GM21576 (cell line): ENCODE measurements at regions not wholly inside any gene's neighbourhood (a gene's known extent, or its start where the extent isn't known, plus 50 kb on each side); places are given as distances from the start of the nearest gene placed in this dataset.

ENCODE experiments used
- ATAC-seq: cut with Tn5 transposase; IDR thresholded peaks from one replicate; pipeline ENCODE4 v1.9.1; 2021; ENCODE audit warnings: mild to moderate bottlenecking, moderate library complexity; ENCODE audit not compliant: unreplicated experiment

GRCh38 chr3:34008836-34009809 lies 210.7 kb downstream of the PDCD6IP start:
- no peak for ATAC-seq

DNA sequence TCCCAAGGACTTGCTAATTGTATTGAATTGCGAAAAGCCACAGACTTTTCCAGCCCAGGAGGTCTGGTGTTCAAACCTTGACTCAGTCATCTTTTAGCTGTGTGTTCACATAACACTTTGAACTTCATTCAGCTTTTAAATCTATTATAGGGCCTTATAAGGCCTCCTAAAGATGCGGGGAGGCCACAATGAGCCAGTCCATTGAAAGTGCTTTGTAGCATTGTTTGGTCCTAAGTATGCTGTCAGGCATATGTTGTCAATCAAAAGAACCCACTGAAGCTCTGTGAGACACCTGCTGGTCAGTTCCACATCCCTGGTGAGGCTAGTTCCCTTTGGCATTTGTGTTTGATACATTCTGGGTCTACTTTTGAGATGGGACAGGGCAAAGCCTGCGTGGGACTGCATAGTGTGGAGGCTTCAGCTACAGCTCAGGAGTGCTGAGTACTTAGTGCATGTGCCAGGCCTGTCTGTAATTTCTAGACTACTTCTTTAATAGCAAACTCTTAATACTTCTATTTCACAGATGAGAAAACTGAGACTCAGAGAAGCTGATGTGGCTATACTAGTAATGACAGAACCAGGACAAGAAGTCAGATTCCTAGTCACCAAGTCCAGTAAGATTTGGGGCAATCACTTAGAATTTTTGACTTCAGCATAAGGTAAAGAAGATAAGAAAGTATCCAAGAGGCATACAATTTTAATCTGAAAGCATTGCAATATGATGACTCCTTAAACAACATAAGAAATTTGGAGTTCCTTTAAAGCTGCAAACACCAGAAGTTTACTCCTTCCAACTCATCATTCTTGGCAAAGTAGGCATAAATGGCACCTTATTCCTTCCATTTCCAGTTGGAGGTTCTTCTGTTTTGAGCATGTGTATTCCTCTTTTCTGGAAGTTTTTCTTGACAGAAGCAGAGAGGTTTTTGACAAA lies 213.0 kb downstream of the PDCD6IP start:
- ATAC-seq: no peak

- no peak for ATAC-seq
Measured at GRCh38 chr3:34012102-34012461, 213.7 kb downstream of the PDCD6IP start.

DNA sequence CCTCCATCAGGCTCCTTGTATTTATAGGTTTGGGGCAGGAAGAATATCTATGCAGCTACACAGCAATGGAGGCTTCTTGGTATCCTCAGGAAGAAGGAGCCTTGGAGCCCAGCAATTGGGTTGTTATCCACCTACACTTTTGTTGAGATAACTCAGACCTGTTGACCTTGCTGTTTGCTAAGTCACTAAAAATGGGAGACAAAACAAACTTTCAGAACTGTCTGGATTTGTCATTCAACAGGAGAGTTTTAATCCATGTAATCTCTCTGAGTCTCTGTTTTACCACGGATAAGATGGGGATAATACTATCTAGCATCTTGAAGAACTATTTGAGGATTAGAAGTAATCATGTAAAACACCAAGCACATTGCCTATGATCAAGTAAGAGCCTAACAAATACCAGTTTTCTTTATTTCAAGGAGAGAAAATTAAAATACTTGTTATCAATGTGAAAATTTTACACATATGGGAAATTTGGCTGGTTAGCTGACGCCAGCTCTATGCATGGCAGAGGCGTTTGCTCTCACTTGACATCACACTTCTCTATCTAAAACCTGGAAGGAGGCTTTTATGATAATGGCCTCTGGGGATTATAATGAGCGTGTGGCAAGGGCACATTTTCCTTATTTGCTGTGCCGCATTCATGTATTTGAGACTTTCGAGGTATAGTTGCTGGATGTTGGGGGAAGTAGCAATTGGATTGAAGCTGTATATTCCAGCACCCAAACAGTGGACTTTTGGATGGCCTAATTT lies 215.6 kb downstream of the PDCD6IP start:
- ATAC-seq: no peak

DNA sequence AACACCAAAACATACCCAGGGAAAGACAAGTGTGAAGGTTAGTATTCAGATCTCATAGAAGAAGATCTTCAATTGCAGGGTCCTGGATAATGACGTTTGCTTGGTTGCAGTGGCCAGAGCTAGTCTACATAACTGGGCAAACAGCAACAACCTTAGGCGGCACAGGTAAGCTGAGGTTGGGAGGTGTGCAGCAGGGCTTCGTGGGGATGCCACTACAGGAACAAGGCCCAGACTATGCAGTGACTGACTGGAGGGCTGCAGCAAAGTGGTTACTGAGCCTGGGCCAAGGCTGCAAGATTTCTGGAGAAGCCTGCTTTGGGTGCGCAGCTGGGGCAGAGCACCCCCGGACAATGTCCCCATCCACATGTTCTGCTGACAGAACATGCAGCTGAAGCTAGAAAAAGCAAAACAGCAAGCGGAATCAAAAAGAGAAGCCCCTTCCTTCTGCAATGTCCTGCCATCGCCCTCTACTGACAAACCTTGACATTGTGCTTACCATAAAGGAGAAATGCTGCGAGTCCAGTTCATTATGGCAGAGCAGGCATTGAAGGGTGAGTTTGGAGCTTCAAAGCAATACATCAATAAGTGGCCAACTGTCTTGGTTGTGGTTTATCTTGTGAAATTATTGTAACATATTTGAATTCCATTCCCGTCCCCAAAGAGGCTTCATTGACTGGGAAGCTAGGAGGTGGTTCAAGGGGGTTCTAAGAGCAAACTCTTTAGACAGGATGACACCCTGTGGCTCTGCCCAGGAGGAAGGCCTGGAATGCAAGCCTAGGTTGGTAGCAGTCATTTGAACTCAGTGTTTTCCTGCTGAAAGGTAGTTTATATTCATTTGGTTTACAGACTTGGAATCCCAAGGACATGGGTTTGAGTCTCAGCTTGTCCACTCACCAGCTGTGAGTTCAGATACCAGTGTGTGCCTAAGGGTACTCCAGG lies 217.0 kb downstream of the PDCD6IP start:
- no peak for ATAC-seq

DNA sequence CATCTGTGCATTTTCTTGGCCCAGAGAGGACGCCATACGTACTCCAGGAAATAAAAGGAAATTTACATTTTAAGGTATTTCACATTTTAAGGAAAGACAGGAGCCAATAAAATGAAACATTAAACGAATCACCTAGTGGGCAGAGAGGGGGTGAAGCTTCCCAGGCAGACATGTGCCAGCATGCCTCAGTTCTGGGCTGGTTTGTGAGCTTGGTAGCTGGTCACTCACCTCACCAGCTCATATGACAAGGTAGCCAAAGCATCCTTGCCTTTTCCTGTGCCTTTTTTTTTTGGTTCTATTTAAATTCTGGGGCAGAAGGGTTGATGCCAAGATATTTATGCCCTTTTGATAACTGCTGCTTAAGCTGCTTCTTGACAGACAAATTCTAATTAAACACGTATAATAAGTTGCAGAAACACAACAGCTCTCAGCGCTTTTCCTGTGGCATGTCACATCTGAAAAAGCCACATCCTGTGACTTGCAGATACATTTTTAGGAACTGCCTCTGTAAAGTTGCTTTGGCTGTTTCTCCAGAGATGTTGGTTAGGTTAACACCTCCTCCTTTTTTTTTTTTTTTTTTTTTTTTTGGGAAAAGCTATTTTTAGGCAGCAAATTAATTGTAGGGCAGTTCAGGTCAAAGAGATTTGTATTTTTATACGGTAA lies 218.6 kb downstream of the PDCD6IP start:
- peak; percentile 53 for ATAC-seq

DNA sequence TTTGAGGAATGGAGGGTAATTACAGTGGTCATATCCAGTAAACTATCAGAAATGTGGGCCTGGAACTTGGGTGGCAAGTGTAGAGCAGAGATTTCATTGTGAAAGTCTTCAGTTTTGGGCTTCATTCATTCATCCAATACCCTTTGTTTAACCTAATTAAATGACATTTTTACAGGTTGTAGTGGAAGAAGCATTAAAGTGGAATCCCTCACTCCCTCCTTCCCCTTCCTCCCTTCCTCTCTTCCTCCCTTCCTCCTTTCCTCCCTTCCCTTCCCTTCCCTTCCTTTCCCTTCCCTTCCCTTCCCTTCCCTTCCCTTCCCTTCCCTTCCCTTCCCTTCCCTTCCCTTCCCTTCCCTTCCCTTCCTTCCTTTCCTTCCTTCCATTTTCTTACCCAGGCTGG lies 219.3 kb downstream of the PDCD6IP start:
- ATAC-seq: no peak

DNA sequence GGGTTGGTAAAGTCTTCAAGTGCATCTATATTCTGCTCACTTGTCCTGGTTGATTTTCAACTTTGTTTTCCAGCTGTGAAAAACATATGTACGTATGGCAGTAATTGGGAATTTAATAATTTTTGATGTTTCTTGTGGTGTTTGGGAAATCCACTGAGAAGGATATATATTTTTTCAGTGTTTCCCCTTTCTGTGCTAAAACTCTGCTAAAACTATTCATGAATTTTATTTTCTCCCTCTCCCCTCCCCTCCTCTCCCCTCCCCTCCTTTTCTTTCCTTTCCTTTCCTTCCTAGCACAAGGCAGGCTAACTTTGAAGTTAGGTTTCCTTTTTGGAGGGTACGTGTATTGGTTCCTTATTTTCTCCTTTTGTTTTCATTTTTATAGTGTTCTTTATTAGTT lies 220.7 kb downstream of the PDCD6IP start:
- ATAC-seq: no peak

DNA sequence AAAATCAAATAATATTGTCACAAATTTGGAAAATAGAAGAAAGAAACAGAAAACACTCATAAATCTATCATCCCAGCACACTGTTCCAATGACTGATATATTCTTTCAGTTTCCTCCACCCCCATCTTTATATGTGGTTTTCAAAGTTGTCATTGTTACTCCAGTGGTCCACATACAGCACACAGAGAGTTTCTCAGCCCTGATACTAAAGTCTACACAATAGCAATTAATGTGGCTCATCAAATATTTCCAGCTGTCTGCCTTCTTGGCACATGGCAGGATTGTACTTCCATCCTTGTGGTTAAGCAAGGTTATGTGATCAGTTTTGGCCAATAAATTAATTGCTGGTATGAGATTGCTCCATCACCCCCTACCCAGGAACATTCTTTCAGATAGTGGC lies 221.7 kb downstream of the PDCD6IP start:
- no peak for ATAC-seq

GRCh38 chr3:34020726-34021680 lies 222.6 kb downstream of the PDCD6IP start:
- no peak for ATAC-seq

DNA sequence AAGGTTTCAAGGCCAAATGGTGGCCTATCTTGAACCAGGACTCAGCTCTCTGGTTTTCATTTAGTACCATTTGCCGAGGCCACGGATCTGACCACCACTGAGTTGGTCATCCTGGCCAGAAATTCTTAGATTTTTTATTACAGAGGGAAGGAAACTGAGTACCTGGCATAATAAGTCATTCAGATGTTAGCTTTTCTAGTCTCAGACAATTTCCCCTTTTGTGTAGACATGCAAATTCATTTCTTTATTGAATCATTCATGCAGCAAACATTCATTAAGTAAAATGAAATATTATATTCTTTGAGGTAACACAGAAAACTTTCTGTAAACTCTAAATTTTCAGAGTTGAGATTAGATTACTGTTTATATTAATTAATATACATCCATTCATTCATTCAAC lies 223.7 kb downstream of the PDCD6IP start:
- ATAC-seq: no peak

DNA sequence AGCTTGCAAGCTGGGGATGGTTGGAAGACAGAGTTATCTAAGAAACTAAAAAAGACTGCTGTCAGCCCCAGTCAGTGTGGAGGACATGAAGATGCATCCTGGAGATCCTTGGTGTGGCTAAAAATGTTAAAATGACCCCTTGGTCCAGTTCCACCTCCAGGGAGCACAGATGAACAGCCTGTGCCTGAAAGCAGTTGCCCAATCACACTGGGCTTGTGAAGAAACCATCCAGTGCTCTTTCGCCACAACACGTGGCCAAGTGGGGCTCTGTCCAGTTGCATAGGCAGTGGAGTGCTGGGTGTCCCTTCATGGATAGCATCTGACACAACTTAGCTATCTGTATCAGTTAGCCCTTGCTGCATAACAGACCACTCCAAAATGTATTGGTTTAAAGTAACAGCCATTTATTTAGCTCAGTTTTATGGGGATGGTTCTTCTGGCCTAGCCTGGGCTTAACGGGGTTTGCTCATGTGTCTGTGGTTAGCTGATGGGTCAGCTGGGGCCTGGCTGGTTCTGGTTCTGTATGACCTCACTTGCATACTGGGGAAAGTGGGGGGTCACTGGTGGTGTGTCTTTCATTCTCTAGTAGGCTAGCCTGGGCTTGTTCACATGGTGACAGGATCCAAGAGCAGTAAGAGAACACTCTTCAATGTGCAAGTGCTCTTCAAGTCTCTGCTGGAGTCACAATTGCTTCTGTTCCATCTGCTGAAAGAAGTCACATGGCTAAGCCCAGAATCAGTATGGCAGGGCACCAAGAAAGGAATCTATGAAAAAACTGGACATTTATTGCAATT lies 226.2 kb downstream of the PDCD6IP start:
- no peak for ATAC-seq

DNA sequence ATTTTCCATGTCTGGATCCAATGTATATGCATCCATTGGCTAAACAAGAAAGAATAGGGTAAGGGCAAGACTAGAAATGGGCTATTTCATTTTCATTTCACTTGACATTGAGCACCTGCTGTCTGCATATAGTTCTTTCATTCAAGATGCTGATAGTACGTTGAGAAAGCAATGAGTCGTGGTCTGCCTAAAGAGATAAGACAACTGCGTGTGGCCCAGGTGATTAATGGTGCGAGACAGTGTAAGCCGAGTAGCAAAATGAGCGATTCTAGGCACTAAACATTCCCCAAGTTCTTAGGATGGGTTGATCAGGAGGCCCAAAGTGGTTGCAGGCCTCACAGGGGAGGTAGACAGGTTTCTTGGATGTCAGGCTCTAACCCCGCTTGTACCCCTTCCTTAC lies 235.4 kb downstream of the PDCD6IP start:
- ATAC-seq: no peak

DNA sequence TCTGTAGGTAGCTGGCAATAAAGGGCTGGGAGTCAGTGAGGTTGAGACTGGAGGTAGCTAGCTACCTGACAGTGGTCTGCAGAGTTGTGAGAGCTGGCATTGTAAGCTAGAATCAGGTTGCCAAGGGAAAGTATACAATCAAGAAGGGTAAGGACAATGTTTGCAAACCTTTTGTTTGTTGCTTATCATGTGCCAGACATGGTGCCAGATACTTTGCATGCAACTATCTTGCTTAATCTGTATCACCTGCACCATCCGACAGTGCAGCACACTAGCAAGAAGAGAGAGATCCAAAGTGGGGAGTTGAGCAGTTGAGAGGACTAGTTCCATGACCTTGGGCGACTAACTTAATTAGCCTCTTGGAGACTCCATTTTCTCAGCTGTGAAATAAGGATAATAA lies 236.4 kb downstream of the PDCD6IP start:
- no peak for ATAC-seq

- no peak for ATAC-seq
Measured at GRCh38 chr3:34035775-34036174, 237.3 kb downstream of the PDCD6IP start.

DNA sequence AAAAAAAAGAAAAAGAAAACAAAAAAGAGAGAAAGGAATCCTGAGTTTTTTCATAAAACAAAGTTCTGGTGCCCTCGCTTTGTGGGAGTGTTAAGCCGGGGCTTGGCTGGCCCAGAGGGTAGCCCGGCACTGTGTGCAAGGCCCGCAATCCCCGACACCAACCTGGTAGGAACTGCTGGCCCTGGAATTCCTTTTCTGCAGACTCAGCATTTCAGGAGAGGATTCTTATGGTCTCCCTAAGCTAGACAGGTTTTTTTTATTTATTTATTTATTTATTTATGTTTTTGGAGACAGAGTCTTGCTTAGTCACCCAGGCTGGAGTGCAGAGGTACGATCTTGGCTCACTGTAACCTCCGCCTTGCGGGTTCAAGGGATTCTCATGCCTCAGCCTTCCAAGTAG lies 238.8 kb downstream of the PDCD6IP start:
- no peak for ATAC-seq

GRCh38 chr3:34038131-34038530 lies 239.7 kb downstream of the PDCD6IP start:
- no peak for ATAC-seq
